Spleen (tissue), 7 donors: ENCODE measurements at regions not wholly inside any gene's neighbourhood (a gene's known extent, or its start where the extent isn't known, plus 50 kb on each side); places are given as distances from the start of the nearest gene placed in this dataset.

Experiments
- POLR2A ChIP-seq, 3 donors: fragments of 450-650 bp; IDR thresholded peaks; one replicate each; pipeline ENCODE4 v1.5.1; 2017; ENCODE audit warnings: antibody characterized with exemption in 3 of 3, mild to moderate bottlenecking in 1 of 3
- POLR2AphosphoS5 ChIP-seq, 3 donors: sonication (generic); formaldehyde crosslinking; IDR thresholded peaks; one replicate each; pipeline ENCODE4 v1.5.1; 2017; ENCODE audit warnings: antibody characterized with exemption in 3 of 3
- TF ChIP-seq, protein P1 (sequence below), 11 experiments: fragments of 200-600 bp in 7 of 11; fragments of 450-650 bp in 4 of 11; sonication (generic) in 4 of 11; IDR thresholded peaks in 8 of 11; conservative IDR thresholded peaks in 3 of 11; 1 replicate in 7 of 11; 2 replicates in 4 of 11; pipeline versions ENCODE4 v1.4.0 to v1.8.0; 2016 to 2021; ENCODE audit warnings: antibody characterized with exemption in 11 of 11, inconsistent platforms in 4 of 11, mild to moderate bottlenecking in 1 of 11
- donor health status: DM: no; HTN: no; CAD: no; lungs with moderate emphysema.
- donor health status: DM: no; HTN: no; CAD: no.
- donor health status: DM: no; HTN: no; CAD: no.

DNA sequence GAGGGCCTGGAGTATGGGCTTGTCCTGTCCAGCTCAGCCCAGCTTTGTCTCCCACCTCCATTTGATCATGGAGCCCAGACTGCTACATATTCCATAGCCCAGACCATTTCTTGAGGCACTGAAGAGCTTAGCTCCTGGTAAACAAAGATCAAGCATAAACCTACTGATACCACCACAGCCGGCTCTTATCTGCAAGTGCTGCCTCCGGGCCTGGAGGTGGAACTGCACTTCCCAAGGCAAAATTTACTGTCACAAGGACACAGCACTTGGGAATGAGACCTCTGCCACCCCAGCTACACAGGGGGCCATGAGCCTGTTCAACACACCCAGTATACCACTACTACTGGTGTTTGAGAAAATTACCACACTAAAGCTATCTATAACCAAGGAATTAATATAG is 53.7 kb upstream of the PLSCR5 start:
- TF ChIP-seq POLR2AphosphoS5 (IDR thresholded peaks at IDR 0.05) (no peak), POLR2A (IDR thresholded peaks at IDR 0.05) (no peak)
- TF ChIP-seq, protein P1, sequence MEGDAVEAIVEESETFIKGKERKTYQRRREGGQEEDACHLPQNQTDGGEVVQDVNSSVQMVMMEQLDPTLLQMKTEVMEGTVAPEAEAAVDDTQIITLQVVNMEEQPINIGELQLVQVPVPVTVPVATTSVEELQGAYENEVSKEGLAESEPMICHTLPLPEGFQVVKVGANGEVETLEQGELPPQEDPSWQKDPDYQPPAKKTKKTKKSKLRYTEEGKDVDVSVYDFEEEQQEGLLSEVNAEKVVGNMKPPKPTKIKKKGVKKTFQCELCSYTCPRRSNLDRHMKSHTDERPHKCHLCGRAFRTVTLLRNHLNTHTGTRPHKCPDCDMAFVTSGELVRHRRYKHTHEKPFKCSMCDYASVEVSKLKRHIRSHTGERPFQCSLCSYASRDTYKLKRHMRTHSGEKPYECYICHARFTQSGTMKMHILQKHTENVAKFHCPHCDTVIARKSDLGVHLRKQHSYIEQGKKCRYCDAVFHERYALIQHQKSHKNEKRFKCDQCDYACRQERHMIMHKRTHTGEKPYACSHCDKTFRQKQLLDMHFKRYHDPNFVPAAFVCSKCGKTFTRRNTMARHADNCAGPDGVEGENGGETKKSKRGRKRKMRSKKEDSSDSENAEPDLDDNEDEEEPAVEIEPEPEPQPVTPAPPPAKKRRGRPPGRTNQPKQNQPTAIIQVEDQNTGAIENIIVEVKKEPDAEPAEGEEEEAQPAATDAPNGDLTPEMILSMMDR (IDR thresholded peaks at IDR 0.05 in 8 of 11, conservative IDR thresholded peaks at IDR 0.05 in 3 of 11): no peak
